ENCODE measurements at regions not wholly inside any gene's neighbourhood (a gene's known extent, or its start where the extent isn't known, plus 50 kb on each side); places are given as distances from the start of the nearest gene placed in this dataset.

- DNase-seq (ENCODE audit: low read depth, low spot score), result peak; percentile 72
These were observed 57.0 kb upstream of the NR2F2 start for GRCh38 chr15:96273317-96274086.

DNA sequence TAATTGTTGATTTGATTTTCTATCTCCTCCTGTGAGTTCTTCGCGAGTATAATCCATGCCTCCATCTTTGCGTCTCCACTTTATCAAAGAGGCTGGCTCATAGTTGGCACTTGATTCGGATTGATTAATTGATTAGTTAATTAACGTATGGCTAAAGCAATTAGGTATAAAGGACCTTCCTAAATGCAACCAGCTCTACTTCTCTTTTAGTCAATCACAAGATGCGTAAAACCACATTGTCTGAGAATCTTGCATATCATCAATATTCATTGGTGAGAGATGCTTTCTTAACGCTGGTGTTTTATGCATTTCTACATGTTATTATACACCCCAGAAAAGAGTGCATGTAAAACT, 56.4 kb upstream of the NR2F2 start:
- DNase-seq (ENCODE audit: low read depth, low spot score), result no peak

DNA sequence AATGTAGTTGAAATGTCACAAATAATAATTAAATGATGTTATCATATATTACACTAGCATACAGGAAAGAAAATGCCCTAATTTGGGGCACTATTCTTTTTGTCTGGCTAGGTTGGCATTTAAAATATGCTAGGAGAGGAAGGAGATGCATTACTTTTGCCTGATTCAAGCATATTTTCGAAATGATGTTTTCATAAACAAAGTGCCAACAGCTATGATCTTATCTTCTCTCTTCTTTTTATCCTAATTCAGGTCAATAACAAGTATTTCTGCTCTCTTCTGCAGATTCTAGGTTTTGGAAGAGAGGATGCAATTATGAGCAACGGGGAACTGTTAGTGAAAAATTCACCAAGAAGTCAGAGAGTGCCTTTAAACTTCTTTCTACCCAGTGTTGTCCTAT, 55.8 kb upstream of the NR2F2 start:
- no peak for DNase-seq (ENCODE audit: low read depth, low spot score)

- DNase-seq (ENCODE audit: low read depth, low spot score), result no peak
These were observed 53.9 kb upstream of the NR2F2 start for GRCh38 chr15:96276438-96277210.

Data from smooth muscle cell of the brain vasculature (primary cell).